DND-41 (cell line): ENCODE measurements at regions not wholly inside any gene's neighbourhood (a gene's known extent, or its start where the extent isn't known, plus 50 kb on each side); places are given as distances from the start of the nearest gene placed in this dataset.

ENCODE experiments used
- ATAC-seq: fragments of 200-7000 bp; cut with Tn5 transposase; 3 replicates; pipeline ENCODE4 v1.9.1; 2021; ENCODE audit warnings: low read depth; ENCODE audit not compliant: insufficient read depth
- DNase-seq: peaks from one replicate; pipeline ENCODE4 v3.0.0-alpha.2; 2020
- H2AFZ ChIP-seq: 2 replicates; pipeline ENCODE4 v1.6.0; 2012; ENCODE audit warnings: low read depth, low read length
- H3K27ac ChIP-seq: 2 replicates; pipeline ENCODE4 v1.5.1; 2012; ENCODE audit warnings: low read length, inconsistent platforms
- H3K27me3 ChIP-seq: fragments of 200-600 bp; sonication (generic); 2 replicates; pipeline ENCODE4 v1.6.0; 2012; ENCODE audit warnings: low read length, mild to moderate bottlenecking, inconsistent platforms; ENCODE audit not compliant: insufficient read depth, poor library complexity
- H3K36me3 ChIP-seq: 2 replicates; pipeline ENCODE4 v1.5.1; 2012; ENCODE audit warnings: low read length, inconsistent platforms; ENCODE audit not compliant: insufficient read depth
- H3K4me1 ChIP-seq: 2 replicates; pipeline ENCODE4 v1.5.1; 2012; ENCODE audit warnings: mild to moderate bottlenecking, low read length; ENCODE audit not compliant: insufficient read depth
- H3K4me2 ChIP-seq: 2 replicates; pipeline ENCODE4 v1.6.0; 2012; ENCODE audit warnings: mild to moderate bottlenecking, moderate library complexity, low read length, inconsistent platforms; ENCODE audit not compliant: insufficient read depth
- H3K4me3 ChIP-seq, 2 experiments: fragments of 200-600 bp in 1 of 2; shearing (Covaris generic) in 1 of 2; 2 replicates each; pipeline ENCODE4 v1.5.1; 2012 to 2016; ENCODE audit warnings: inconsistent platforms in 2 of 2, low read length in 2 of 2, mild to moderate bottlenecking in 2 of 2, low read depth in 1 of 2, moderate library complexity in 1 of 2
- H3K79me2 ChIP-seq: 2 replicates; pipeline ENCODE4 v1.6.0; 2012; ENCODE audit warnings: low read length, inconsistent platforms; ENCODE audit not compliant: insufficient read depth
- H3K9ac ChIP-seq: 2 replicates; pipeline ENCODE4 v1.6.0; 2012; ENCODE audit warnings: low read depth, mild to moderate bottlenecking, inconsistent platforms, low read length, moderate library complexity
- H3K9me3 ChIP-seq: 2 replicates; pipeline ENCODE4 v1.5.1; 2012; ENCODE audit warnings: low read length, moderate library complexity, mild to moderate bottlenecking, inconsistent platforms; ENCODE audit not compliant: insufficient read depth, severe bottlenecking
- H4K20me1 ChIP-seq: 2 replicates; pipeline ENCODE4 v1.6.0; 2012; ENCODE audit warnings: low read length; ENCODE audit not compliant: insufficient read depth
- CTCF ChIP-seq: IDR thresholded peaks from 2 replicates; pipeline ENCODE4 v1.5.1; 2012; ENCODE audit warnings: borderline replicate concordance, low read length, moderate library complexity, mild to moderate bottlenecking; ENCODE audit not compliant: poor library complexity, severe bottlenecking; ENCODE audit errors: extremely low read depth
- EZH2 ChIP-seq: IDR thresholded peaks from 3 replicates; pipeline ENCODE4 v1.6.1; 2012; ENCODE audit warnings: borderline replicate concordance, low read depth, mild to moderate bottlenecking, moderate library complexity, low read length, inconsistent platforms; ENCODE audit not compliant: severe bottlenecking

- no peaks in the 10 kb centered on the region for H3K36me3 ChIP-seq
- H3K4me1 ChIP-seq, result peaks cover 11% of the 10 kb centered on the region
- H3K9me3 ChIP-seq, result no peaks in the 10 kb centered on the region
- H3K79me2 ChIP-seq, result no peaks in the 10 kb centered on the region
- H3K9ac ChIP-seq, result no peak overlapping the region
- 0 out of 3 replicates have a peak, but pooled peaks have one; percentile 24 for ATAC-seq
- peak overlapping the region; percentile 21 for H2AFZ ChIP-seq
- H3K4me2 ChIP-seq, result peak overlapping the region; percentile 53
- H3K4me3 ChIP-seq, result peak overlapping the region in 1 of 2 experiments; percentile 30; a peak in 2 of 4 replicates
- no peaks in the 10 kb centered on the region for H3K27me3 ChIP-seq
- DNase-seq, result no peak
- H3K27ac ChIP-seq, result no peak overlapping the region
- H4K20me1 ChIP-seq, result no peaks in the 10 kb centered on the region
- TF ChIP-seq EZH2, result no peak
- no peak for TF ChIP-seq CTCF
These were observed 545.2 kb downstream of the CSNK1G3 start for GRCh38 chr5:124056991-124057723.

- H3K4me1 ChIP-seq, result peaks cover 11% of the 10 kb centered on the region
- H3K4me2 ChIP-seq, result no peak overlapping the region
- H3K9me3 ChIP-seq, result no peaks in the 10 kb centered on the region
- H3K9ac ChIP-seq, result no peak overlapping the region
- no peaks in the 10 kb centered on the region for H3K36me3 ChIP-seq
- DNase-seq (no peak), ATAC-seq (no peak)
- TF ChIP-seq CTCF, result no peak
- TF ChIP-seq EZH2, result no peak
- H3K79me2 ChIP-seq, result no peaks in the 10 kb centered on the region
- H2AFZ ChIP-seq, result no peak overlapping the region
- no peaks in the 10 kb centered on the region for H4K20me1 ChIP-seq
- no peak overlapping the region for H3K27ac ChIP-seq
- H3K27me3 ChIP-seq, result no peaks in the 10 kb centered on the region
- no peak overlapping the region for H3K4me3 ChIP-seq
These were observed 544.5 kb downstream of the CSNK1G3 start for GRCh38 chr5:124056326-124056990.

DNA sequence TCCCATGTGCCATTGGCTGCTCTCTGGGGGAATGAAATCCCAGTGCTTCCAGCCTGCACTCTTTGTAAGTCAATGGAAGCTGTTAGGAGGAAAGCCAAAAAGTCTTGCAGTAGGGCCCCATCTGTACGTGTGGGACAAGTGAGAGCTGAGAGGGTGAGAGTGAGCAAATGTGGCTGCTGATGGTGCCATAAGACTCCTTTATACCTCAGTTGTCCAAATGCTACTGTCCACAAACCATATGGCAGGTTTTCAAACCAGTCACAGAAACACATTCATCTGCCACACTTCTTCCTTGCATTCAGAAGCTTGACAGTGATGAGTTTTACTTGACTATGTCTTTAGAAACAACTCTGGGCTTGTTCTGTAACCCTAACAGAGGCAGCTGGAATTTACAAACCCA is 543.8 kb downstream of the CSNK1G3 start:
- Histone ChIP-seq H3K79me2 (no peaks in the 10 kb centered on the region), H3K4me2 (no peak overlapping the region), H4K20me1 (no peaks in the 10 kb centered on the region), H3K9ac (no peak overlapping the region), H3K4me1 (peaks cover 11% of the 10 kb centered on the region), H3K9me3 (no peaks in the 10 kb centered on the region), H3K27me3 (no peaks in the 10 kb centered on the region), H2AFZ (no peak overlapping the region), H3K27ac (no peak overlapping the region), H3K4me3 (no peak overlapping the region), H3K36me3 (no peaks in the 10 kb centered on the region)
- TF ChIP-seq CTCF (no peak), EZH2 (no peak)
- ATAC-seq (no peak), DNase-seq (no peak)
